ENCODE measurements at regions not wholly inside any gene's neighbourhood (a gene's known extent, or its start where the extent isn't known, plus 50 kb on each side); places are given as distances from the start of the nearest gene placed in this dataset.

- TF ChIP-seq CTCF (conservative IDR thresholded peaks at IDR 0.05; ENCODE audit: low read length) (no peak), EZH2phosphoT487 (IDR thresholded peaks at IDR 0.05; ENCODE audit: borderline replicate concordance, low read depth, low read length) (no peak)
Observed at GRCh38 chr4:158065603-158066002, 107.2 kb downstream of the GASK1B start.
